NOMO-1 treated with dmso at 0.1 percent for 144 hours (cell line): ENCODE measurements at regions not wholly inside any gene's neighbourhood (a gene's known extent, or its start where the extent isn't known, plus 50 kb on each side); places are given as distances from the start of the nearest gene placed in this dataset.
"Not testable (repeated sequence)": the region's sequence is repeated elsewhere in the genome, so short reads cannot be mapped to it uniquely, and the experiment has no call there.

Experiments
- DNase-seq: peaks from one replicate; lab custom pipeline; 2025; ENCODE audit not compliant: unreplicated experiment; lab: John Stamatoyannopoulos, UW

GRCh38 chr3:194939949-194940770, 254.5 kb downstream of the FAM43A start:
- DNase-seq, result no peak

- no peak for DNase-seq
Observed at GRCh38 chr3:194941360-194941955, 255.8 kb downstream of the FAM43A start.

GRCh38 chr3:194941956-194942511, 256.4 kb downstream of the FAM43A start:
- no peak for DNase-seq

- no peak for DNase-seq
Observed at GRCh38 chr3:194944526-194944925, 258.8 kb downstream of the FAM43A start.

- DNase-seq, result no peak
Observed at GRCh38 chr3:194945508-194945907, 259.8 kb downstream of the FAM43A start.

GRCh38 chr3:194946091-194946490, 260.4 kb downstream of the FAM43A start:
- no peak for DNase-seq

GRCh38 chr3:194949592-194949991, 263.9 kb downstream of the FAM43A start:
- DNase-seq, result no peak

- no peak for DNase-seq
Observed at GRCh38 chr3:194950906-194951628, 265.4 kb downstream of the FAM43A start.

- DNase-seq, result not testable (repeated sequence)
Observed at GRCh38 chr3:194951629-194951920, 265.9 kb downstream of the FAM43A start.

GRCh38 chr3:194951931-194952582, 266.4 kb downstream of the FAM43A start:
- no peak for DNase-seq

GRCh38 chr3:194952841-194953241, 267.2 kb downstream of the FAM43A start:
- DNase-seq, result no peak

- no peak for DNase-seq
Observed at GRCh38 chr3:194953291-194953690, 267.6 kb downstream of the FAM43A start.

- DNase-seq, result no peak
Observed at GRCh38 chr3:194955546-194955945, 269.9 kb downstream of the FAM43A start.

GRCh38 chr3:194955979-194956696, 270.5 kb downstream of the FAM43A start:
- no peak for DNase-seq

GRCh38 chr3:194956697-194957396, 271.2 kb downstream of the FAM43A start:
- DNase-seq, result no peak

GRCh38 chr3:194957743-194958240, 272.1 kb downstream of the FAM43A start:
- DNase-seq, result no peak

GRCh38 chr3:194959217-194959616, 273.5 kb downstream of the FAM43A start:
- DNase-seq, result no peak

- not testable (repeated sequence) for DNase-seq
Observed at GRCh38 chr3:194959666-194960065, 274.0 kb downstream of the FAM43A start.

- no peak for DNase-seq
Observed at GRCh38 chr3:194960446-194961032, 274.9 kb downstream of the FAM43A start.
